Body of pancreas (tissue), 4 donors: ENCODE measurements at regions not wholly inside any gene's neighbourhood (a gene's known extent, or its start where the extent isn't known, plus 50 kb on each side); places are given as distances from the start of the nearest gene placed in this dataset.

Source experiments
- CTCF ChIP-seq, 7 experiments: fragments of 450-650 bp in 4 of 7; fragments of 200-600 bp in 3 of 7; sonication (generic) in 3 of 7; IDR thresholded peaks; one replicate each; pipeline ENCODE4 v1.5.1; 2016 to 2019; ENCODE audit warnings: antibody characterized with exemption in 7 of 7
- POLR2A ChIP-seq, 3 donors: fragments of 450-650 bp; IDR thresholded peaks; one replicate each; pipeline ENCODE4 v1.6.1; 2016; ENCODE audit warnings: antibody characterized with exemption in 3 of 3, mild to moderate bottlenecking in 2 of 3

- TF ChIP-seq CTCF (IDR thresholded peaks at IDR 0.05) (no peak), POLR2A (IDR thresholded peaks at IDR 0.05) (no peak)
Measured at GRCh38 chr18:77524909-77525308, 275.3 kb downstream of the GALR1 start.
